ENCODE measurements at regions not wholly inside any gene's neighbourhood (a gene's known extent, or its start where the extent isn't known, plus 50 kb on each side); places are given as distances from the start of the nearest gene placed in this dataset.

- TF ChIP-seq CTCF (conservative IDR thresholded peaks at IDR 0.05; ENCODE audit: low read length) (no peak), EZH2phosphoT487 (IDR thresholded peaks at IDR 0.05; ENCODE audit: borderline replicate concordance, low read depth, low read length) (no peak)
Observed at GRCh38 chr2:39524756-39525635, 87.9 kb upstream of the MAP4K3 start.
